WTC11 (cell line): ENCODE measurements at regions not wholly inside any gene's neighbourhood (a gene's known extent, or its start where the extent isn't known, plus 50 kb on each side); places are given as distances from the start of the nearest gene placed in this dataset.
"Not testable (repeated sequence)": the region's sequence is repeated elsewhere in the genome, so short reads cannot be mapped to it uniquely, and the experiment has no call there.

Experiments used
- ATAC-seq: fragments of 200-7000 bp; cut with Tn5 transposase; 2 replicates; pipeline ENCODE4 v1.10.0; 2021; ENCODE audit warnings: mild to moderate bottlenecking, moderate library complexity
- CTCF ChIA-PET: fragments of 300-600 bp; sonication (Branson Sonifier 250); formaldehyde crosslinking; loops from one replicate; lab custom pipeline; 2021; ENCODE audit warnings: antibody characterized with exemption; lab: Charles Lee
- POLR2A ChIA-PET: fragments of 350-600 bp; sonication (Branson Sonifier 250); formaldehyde crosslinking; loops from one replicate; lab custom pipeline; 2021; ENCODE audit warnings: antibody characterized with exemption; lab: Charles Lee
- DNase-seq: peaks from one replicate; pipeline ENCODE4 v3.0.0; 2021; ENCODE audit warnings: low spot score
- H3K27ac Mint-ChIP-seq: 2 replicates; pipeline ENCODE4 v1.8.0; 2021; ENCODE audit warnings: mixed read lengths
- H3K27me3 Mint-ChIP-seq: 2 replicates; pipeline ENCODE4 v1.8.0; 2021; ENCODE audit warnings: low read depth, mild to moderate bottlenecking, moderate library complexity, mixed read lengths
- H3K36me3 Mint-ChIP-seq: 2 replicates; pipeline ENCODE4 v1.8.0; 2021; ENCODE audit warnings: mixed read lengths
- H3K4me1 Mint-ChIP-seq: 2 replicates; pipeline ENCODE4 v1.8.0; 2022; ENCODE audit warnings: mixed read lengths
- H3K4me3 Mint-ChIP-seq: 2 replicates; pipeline ENCODE4 v1.8.0; 2021; ENCODE audit warnings: mild to moderate bottlenecking, moderate library complexity, mixed read lengths
- H3K9me3 Mint-ChIP-seq: 2 replicates; pipeline ENCODE4 v1.8.0; 2021; ENCODE audit warnings: mixed read lengths
- ATF1 ChIP-seq: sonication (generic); formaldehyde crosslinking; IDR thresholded peaks from 2 replicates; pipeline ENCODE4 v1.8.1; 2023; ENCODE audit warnings: mild to moderate bottlenecking, moderate library complexity, missing genetic modification reagents
- ATF6 ChIP-seq: sonication (generic); formaldehyde crosslinking; IDR thresholded peaks from 2 replicates; pipeline ENCODE4 v1.8.1; 2023; ENCODE audit warnings: mild to moderate bottlenecking, missing genetic modification reagents
- CTCF ChIP-seq: fragments of 200-600 bp; IDR thresholded peaks from 2 replicates; pipeline ENCODE4 v1.8.0; 2022; ENCODE audit warnings: antibody characterized with exemption
- IRF2 ChIP-seq: sonication (generic); formaldehyde crosslinking; IDR thresholded peaks from 2 replicates; pipeline ENCODE4 v1.8.0; 2022; ENCODE audit warnings: low read depth, missing genetic modification reagents, borderline replicate concordance
- KAT7 ChIP-seq: sonication (generic); formaldehyde crosslinking; IDR thresholded peaks from 2 replicates; pipeline ENCODE4 v1.8.1; 2023; ENCODE audit warnings: missing genetic modification reagents, mild to moderate bottlenecking, borderline replicate concordance
- MYBL2 ChIP-seq: sonication (generic); formaldehyde crosslinking; IDR thresholded peaks from 2 replicates; pipeline ENCODE4 v1.8.1; 2023; ENCODE audit warnings: mild to moderate bottlenecking, moderate library complexity, missing genetic modification reagents
- NFYB ChIP-seq: sonication (generic); formaldehyde crosslinking; conservative IDR thresholded peaks from 2 replicates; pipeline ENCODE4 v1.8.0; 2022; ENCODE audit warnings: low read depth, missing genetic modification reagents
- SOX15 ChIP-seq: fragments of 250-450 bp; sonication (Bioruptor Pico); IDR thresholded peaks from 2 replicates; pipeline ENCODE4 v1.9.0; 2021; ENCODE audit warnings: mild to moderate bottlenecking
- SP1 ChIP-seq: sonication (generic); formaldehyde crosslinking; conservative IDR thresholded peaks from 2 replicates; pipeline ENCODE4 v1.8.1; 2022; ENCODE audit warnings: missing genetic modification reagents
- TEAD1 ChIP-seq: sonication (generic); formaldehyde crosslinking; IDR thresholded peaks from 2 replicates; pipeline ENCODE4 v1.8.0; 2022; ENCODE audit warnings: mild to moderate bottlenecking, missing genetic modification reagents
- ZNF219 ChIP-seq: sonication (generic); formaldehyde crosslinking; IDR thresholded peaks from 2 replicates; pipeline ENCODE4 v1.8.0; 2023; ENCODE audit warnings: missing genetic modification reagents, mild to moderate bottlenecking, borderline replicate concordance
- ZNF232 ChIP-seq: sonication (generic); formaldehyde crosslinking; IDR thresholded peaks from 2 replicates; pipeline ENCODE4 v1.8.0; 2022; ENCODE audit warnings: mild to moderate bottlenecking, missing genetic modification reagents
- ZNF281 ChIP-seq: sonication (generic); formaldehyde crosslinking; IDR thresholded peaks from 2 replicates; pipeline ENCODE4 v1.8.0; 2023; ENCODE audit warnings: mild to moderate bottlenecking, missing genetic modification reagents
- ZNF532 ChIP-seq: fragments of 250-450 bp; sonication (Bioruptor Pico); IDR thresholded peaks from 2 replicates; pipeline ENCODE4 v1.9.0; 2021; ENCODE audit warnings: mild to moderate bottlenecking, borderline replicate concordance

GRCh38 chr1:189217646-189218045 is 1260.0 kb downstream of the BRINP3 start:
- Mint-ChIP-seq H3K27ac (no peak overlapping the region), H3K27me3 (no peaks in the 10 kb centered on the region), H3K36me3 (no peaks in the 10 kb centered on the region), H3K4me1 (peaks cover 3% of the 10 kb centered on the region; the same call in 1 of the 2 replicates), H3K9me3 (no peaks in the 10 kb centered on the region), H3K4me3 (no peak overlapping the region)
- no peak for ATAC-seq
- CTCF ChIA-PET, result no interaction called here
- DNase-seq, result no peak
- TF ChIP-seq SOX15 (CRISPR knock-in tag) (no peak), ZNF219 (CRISPR knock-in tag) (no peak), ZNF532 (CRISPR knock-in tag) (no peak), TEAD1 (CRISPR knock-in tag) (no peak), ZNF281 (CRISPR knock-in tag) (no peak), MYBL2 (CRISPR knock-in tag) (no peak), NFYB (no peak)
- POLR2A ChIA-PET, result no interaction called here

- POLR2A ChIA-PET, result no interaction called here
- Mint-ChIP-seq H3K9me3 (no peaks in the 10 kb centered on the region), H3K4me1 (peaks cover 3% of the 10 kb centered on the region; the same call in 1 of the 2 replicates), H3K36me3 (0 out of 2 replicates have a peak, but pooled peaks cover 3% of the 10 kb centered on the region), H3K4me3 (no peak overlapping the region), H3K27ac (no peak overlapping the region), H3K27me3 (no peaks in the 10 kb centered on the region)
- no peak for TF ChIP-seq SP1 (CRISPR knock-in tag)
- TF ChIP-seq ATF1 (CRISPR knock-in tag), result no peak
- TF ChIP-seq ATF6 (CRISPR knock-in tag), result no peak
- no peak for TF ChIP-seq CTCF
- TF ChIP-seq KAT7 (CRISPR knock-in tag), result no peak
- no peak for TF ChIP-seq ZNF232 (CRISPR knock-in tag)
- no peak for TF ChIP-seq IRF2 (CRISPR knock-in tag)
- DNase-seq (no peak), ATAC-seq (no peak)
- CTCF ChIA-PET, result interaction anchor here (0.6 kb wide), 1 partner anchor 15 kb away, joined by 4 read pairs; no protein-coding TSS in a partner anchor
These were observed 1256.9 kb downstream of the BRINP3 start for GRCh38 chr1:189220750-189221149.

- CTCF ChIA-PET, H3K27me3 Mint-ChIP-seq, H3K9me3 Mint-ChIP-seq, H3K27ac Mint-ChIP-seq, H3K4me1 Mint-ChIP-seq, POLR2A ChIA-PET, H3K36me3 Mint-ChIP-seq, ATAC-seq, H3K4me3 Mint-ChIP-seq, DNase-seq: not testable (repeated sequence)
These were observed 1251.9 kb downstream of the BRINP3 start for GRCh38 chr1:189225794-189226145.
